WTC11 (cell line): ENCODE measurements at regions not wholly inside any gene's neighbourhood (a gene's known extent, or its start where the extent isn't known, plus 50 kb on each side); places are given as distances from the start of the nearest gene placed in this dataset.

ENCODE experiments used
- JUN ChIP-seq: sonication (generic); formaldehyde crosslinking; IDR thresholded peaks from 2 replicates; pipeline ENCODE4 v1.8.0; 2023; ENCODE audit warnings: mild to moderate bottlenecking, missing genetic modification reagents
- NR1H2 ChIP-seq: sonication (generic); formaldehyde crosslinking; IDR thresholded peaks from 2 replicates; pipeline ENCODE4 v1.9.0; 2021; ENCODE audit warnings: mild to moderate bottlenecking, moderate library complexity, missing genetic modification reagents
- NR2C2 ChIP-seq: sonication (generic); formaldehyde crosslinking; IDR thresholded peaks from 2 replicates; pipeline ENCODE4 v1.8.0; 2022; ENCODE audit warnings: mild to moderate bottlenecking, missing genetic modification reagents
- TCF7 ChIP-seq: sonication (generic); formaldehyde crosslinking; IDR thresholded peaks from 2 replicates; pipeline ENCODE4 v1.8.0; 2022; ENCODE audit warnings: mild to moderate bottlenecking, low read depth, missing genetic modification reagents, moderate library complexity
- TF ChIP-seq, protein P1 (sequence below): fragments of 200-600 bp; IDR thresholded peaks from 2 replicates; pipeline ENCODE4 v1.8.0; 2022; ENCODE audit warnings: antibody characterized with exemption
- TF ChIP-seq, protein P2 (sequence below): sonication (generic); formaldehyde crosslinking; IDR thresholded peaks from 2 replicates; pipeline ENCODE4 v1.8.1; 2022; ENCODE audit warnings: low read depth, missing genetic modification reagents, borderline replicate concordance
- TF ChIP-seq, protein P3 (sequence below): sonication (generic); formaldehyde crosslinking; conservative IDR thresholded peaks from 2 replicates; pipeline ENCODE4 v1.8.1; 2023; ENCODE audit warnings: mild to moderate bottlenecking, low read depth, missing genetic modification reagents, moderate library complexity
- TF ChIP-seq, protein P4 (sequence below): sonication (generic); formaldehyde crosslinking; IDR thresholded peaks from 2 replicates; pipeline ENCODE4 v1.8.0; 2022; ENCODE audit warnings: mild to moderate bottlenecking, missing genetic modification reagents
- TF ChIP-seq, protein P5 (sequence below): sonication (generic); formaldehyde crosslinking; IDR thresholded peaks from 2 replicates; pipeline ENCODE4 v1.8.1; 2023; ENCODE audit warnings: mild to moderate bottlenecking, missing genetic modification reagents, moderate library complexity

DNA sequence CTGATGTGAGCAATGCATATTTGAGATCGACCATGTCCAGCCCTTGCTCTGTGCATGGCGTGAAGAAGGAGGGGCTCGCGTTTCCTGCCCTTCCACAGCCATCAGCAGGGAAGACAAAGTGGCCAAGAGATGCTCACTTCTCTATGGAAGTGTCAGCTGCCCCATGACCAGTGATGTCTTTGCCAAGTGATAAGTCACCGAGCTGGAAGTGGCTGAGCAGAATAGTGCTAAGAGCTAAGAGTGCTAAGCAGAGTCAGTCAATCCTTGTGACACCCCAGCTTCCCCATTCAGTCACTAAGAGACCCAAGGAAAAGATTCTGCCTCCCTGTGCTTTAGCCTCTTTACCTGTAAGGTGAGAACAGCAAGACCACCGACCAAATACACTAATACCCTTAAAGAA is 50.5 kb upstream of the CEP83 start:
- no peak for TF ChIP-seq NR1H2 (CRISPR knock-in tag)
- TF ChIP-seq, protein P1, sequence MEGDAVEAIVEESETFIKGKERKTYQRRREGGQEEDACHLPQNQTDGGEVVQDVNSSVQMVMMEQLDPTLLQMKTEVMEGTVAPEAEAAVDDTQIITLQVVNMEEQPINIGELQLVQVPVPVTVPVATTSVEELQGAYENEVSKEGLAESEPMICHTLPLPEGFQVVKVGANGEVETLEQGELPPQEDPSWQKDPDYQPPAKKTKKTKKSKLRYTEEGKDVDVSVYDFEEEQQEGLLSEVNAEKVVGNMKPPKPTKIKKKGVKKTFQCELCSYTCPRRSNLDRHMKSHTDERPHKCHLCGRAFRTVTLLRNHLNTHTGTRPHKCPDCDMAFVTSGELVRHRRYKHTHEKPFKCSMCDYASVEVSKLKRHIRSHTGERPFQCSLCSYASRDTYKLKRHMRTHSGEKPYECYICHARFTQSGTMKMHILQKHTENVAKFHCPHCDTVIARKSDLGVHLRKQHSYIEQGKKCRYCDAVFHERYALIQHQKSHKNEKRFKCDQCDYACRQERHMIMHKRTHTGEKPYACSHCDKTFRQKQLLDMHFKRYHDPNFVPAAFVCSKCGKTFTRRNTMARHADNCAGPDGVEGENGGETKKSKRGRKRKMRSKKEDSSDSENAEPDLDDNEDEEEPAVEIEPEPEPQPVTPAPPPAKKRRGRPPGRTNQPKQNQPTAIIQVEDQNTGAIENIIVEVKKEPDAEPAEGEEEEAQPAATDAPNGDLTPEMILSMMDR, result no peak
- TF ChIP-seq, protein P2, sequence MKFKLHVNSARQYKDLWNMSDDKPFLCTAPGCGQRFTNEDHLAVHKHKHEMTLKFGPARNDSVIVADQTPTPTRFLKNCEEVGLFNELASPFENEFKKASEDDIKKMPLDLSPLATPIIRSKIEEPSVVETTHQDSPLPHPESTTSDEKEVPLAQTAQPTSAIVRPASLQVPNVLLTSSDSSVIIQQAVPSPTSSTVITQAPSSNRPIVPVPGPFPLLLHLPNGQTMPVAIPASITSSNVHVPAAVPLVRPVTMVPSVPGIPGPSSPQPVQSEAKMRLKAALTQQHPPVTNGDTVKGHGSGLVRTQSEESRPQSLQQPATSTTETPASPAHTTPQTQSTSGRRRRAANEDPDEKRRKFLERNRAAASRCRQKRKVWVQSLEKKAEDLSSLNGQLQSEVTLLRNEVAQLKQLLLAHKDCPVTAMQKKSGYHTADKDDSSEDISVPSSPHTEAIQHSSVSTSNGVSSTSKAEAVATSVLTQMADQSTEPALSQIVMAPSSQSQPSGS, result no peak
- TF ChIP-seq, protein P3, sequence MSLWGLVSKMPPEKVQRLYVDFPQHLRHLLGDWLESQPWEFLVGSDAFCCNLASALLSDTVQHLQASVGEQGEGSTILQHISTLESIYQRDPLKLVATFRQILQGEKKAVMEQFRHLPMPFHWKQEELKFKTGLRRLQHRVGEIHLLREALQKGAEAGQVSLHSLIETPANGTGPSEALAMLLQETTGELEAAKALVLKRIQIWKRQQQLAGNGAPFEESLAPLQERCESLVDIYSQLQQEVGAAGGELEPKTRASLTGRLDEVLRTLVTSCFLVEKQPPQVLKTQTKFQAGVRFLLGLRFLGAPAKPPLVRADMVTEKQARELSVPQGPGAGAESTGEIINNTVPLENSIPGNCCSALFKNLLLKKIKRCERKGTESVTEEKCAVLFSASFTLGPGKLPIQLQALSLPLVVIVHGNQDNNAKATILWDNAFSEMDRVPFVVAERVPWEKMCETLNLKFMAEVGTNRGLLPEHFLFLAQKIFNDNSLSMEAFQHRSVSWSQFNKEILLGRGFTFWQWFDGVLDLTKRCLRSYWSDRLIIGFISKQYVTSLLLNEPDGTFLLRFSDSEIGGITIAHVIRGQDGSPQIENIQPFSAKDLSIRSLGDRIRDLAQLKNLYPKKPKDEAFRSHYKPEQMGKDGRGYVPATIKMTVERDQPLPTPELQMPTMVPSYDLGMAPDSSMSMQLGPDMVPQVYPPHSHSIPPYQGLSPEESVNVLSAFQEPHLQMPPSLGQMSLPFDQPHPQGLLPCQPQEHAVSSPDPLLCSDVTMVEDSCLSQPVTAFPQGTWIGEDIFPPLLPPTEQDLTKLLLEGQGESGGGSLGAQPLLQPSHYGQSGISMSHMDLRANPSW (CRISPR knock-in tag), result no peak
- no peak for TF ChIP-seq TCF7 (CRISPR knock-in tag)
- TF ChIP-seq JUN (CRISPR knock-in tag), result no peak
- TF ChIP-seq, protein P4, sequence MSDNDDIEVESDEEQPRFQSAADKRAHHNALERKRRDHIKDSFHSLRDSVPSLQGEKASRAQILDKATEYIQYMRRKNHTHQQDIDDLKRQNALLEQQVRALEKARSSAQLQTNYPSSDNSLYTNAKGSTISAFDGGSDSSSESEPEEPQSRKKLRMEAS (CRISPR knock-in tag), result no peak
- no peak for TF ChIP-seq NR2C2 (CRISPR knock-in tag)
- TF ChIP-seq, protein P5, sequence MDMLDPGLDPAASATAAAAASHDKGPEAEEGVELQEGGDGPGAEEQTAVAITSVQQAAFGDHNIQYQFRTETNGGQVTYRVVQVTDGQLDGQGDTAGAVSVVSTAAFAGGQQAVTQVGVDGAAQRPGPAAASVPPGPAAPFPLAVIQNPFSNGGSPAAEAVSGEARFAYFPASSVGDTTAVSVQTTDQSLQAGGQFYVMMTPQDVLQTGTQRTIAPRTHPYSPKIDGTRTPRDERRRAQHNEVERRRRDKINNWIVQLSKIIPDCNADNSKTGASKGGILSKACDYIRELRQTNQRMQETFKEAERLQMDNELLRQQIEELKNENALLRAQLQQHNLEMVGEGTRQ, result no peak
